NCI-H748 (cell line): ENCODE measurements at regions not wholly inside any gene's neighbourhood (a gene's known extent, or its start where the extent isn't known, plus 50 kb on each side); places are given as distances from the start of the nearest gene placed in this dataset.

ENCODE experiments used
- DNase-seq: peaks from one replicate; lab custom pipeline; 2025; ENCODE audit not compliant: unreplicated experiment; lab: John Stamatoyannopoulos, UW

DNA sequence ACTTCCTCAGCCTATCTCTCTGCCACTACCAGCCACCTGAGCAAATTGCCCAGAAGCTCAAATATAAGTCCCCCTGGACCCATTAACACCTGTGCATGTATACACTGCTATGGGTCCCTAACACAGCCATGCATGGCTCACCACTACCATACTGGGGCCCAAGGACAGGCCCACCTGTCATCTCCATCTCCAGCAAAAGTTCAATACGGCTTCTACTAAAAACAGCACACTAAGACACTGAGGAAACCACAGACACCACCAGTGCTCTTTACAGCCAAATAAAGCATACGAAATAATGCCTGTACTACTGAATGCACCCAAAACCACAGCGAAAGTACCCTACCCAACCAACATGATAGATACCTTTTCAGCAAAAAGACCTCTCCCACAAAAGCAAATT lies 85.6 kb upstream of the GHR start:
- no peak for DNase-seq

DNA sequence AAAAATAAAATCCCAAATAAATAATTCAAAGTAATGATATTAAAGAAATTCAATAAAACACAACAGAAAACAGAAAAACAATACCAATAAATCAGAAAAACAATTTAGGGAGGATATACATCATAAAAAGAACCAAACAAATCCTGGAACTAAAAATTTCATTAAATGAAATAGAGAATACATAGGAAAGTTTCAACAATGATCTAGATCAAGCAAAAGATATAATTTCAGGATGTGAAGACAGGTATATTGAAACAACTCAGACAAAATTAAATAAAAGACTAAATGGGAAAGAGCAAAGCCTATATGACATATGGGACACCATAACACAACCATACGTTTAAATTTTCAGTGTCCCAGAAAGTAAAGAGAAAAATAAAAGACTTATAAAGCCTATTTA lies 85.1 kb upstream of the GHR start:
- DNase-seq: no peak

DNA sequence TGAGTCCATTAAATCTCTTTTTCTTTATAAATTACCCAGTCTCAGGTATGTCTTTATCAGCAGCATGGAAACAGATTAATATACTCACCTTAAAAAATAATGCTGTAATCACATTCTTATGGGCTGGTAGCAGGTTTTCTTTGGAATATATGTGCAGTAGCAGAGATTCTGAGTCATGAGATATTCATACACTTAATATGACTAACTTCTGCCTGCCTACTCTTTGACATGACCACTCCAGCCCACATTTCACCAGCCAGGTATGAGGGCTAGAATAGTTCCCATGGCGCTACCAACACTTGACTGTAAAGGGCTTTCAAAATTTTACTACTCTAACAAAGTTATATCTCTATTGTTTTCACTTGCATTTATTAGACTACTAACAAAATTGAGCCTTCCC lies 74.1 kb upstream of the GHR start:
- DNase-seq: no peak

DNA sequence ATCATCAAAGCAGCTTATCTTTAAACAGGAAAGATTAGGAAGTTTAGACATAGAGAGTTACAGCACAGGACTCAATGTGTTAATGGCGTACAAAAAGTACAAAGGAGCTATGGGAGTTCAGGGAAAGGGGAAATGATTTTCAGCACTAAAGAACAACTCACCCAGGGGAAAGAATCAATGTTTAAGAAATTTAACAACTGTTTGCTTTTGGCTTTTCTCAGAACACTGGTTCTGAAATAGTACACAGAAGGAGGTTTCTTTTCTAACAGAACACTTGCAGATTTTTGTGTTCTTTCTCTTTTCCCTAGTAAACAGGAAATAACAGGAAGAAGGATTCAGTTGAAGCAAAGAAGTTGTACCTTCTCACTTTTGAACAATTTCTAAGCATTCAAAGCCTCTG lies 71.3 kb upstream of the GHR start:
- DNase-seq: no peak

DNA sequence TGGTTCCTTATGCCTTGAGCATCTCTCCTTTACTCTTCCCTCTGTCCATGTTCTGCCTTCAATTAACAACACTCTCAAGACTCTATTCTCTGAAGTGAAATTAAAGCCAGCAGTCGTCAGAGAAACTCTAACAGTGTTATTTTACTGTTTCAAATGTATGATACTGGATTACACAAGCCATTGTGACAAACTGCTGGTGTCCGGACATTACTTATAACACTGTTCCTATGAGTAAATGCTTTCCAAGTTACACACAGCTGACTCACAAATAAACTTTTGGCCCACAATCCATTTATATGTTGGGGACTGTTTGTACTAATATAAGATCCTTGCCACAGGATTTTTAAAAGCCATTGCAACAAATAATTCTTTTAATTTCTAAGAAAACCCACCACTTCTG lies 63.2 kb upstream of the GHR start:
- DNase-seq: no peak

DNA sequence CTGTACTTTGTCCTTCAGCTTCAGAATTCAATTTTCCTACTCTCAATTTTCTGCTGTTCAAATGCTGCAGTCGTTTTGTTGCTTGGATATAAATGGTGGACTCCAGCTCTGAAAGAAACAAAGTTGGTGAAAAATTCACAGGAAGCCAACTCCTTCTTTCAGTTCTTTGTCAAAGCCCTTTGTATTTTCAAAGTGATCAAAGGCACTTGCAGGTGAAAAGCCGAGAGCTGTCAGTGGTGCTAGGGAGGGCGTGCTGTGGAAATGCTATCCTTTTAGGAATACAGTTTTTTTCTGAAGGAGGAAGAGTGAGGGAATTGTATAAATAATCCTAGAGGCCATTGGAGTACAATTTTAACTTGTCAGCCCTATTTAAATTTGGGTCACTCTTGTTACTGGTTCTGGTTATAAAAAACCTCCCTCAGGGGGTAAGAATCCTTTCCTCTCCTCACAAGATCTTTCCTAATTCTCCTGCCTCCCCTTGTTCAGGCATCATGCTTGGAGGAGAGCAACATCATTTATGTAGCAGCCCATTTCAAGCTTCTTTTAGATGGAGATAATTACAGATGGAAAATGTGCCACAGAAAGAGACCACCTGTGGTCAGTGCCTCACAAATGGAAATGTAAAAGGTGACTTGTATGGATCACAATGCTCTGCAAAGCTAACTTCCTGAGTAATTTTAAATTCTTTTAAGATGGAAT lies 62.5 kb upstream of the GHR start:
- DNase-seq: no peak

DNA sequence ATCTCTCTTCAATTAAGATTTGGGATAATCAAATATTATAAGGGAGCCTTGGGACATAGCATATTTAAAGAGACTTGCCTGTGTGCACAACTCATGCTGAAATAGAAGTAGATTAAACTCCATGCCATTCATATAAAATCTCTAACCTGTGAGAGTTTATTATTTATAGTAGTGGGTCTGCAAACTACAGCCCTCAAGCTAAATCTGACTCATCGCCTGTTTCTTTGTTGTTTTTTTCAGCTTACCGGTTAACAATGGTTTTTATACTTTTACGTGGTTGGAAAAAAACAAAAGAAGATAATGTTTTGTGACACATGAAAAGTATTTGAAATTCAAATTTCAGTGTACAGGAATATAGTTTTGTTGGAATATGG lies 61.9 kb upstream of the GHR start:
- DNase-seq: no peak

DNA sequence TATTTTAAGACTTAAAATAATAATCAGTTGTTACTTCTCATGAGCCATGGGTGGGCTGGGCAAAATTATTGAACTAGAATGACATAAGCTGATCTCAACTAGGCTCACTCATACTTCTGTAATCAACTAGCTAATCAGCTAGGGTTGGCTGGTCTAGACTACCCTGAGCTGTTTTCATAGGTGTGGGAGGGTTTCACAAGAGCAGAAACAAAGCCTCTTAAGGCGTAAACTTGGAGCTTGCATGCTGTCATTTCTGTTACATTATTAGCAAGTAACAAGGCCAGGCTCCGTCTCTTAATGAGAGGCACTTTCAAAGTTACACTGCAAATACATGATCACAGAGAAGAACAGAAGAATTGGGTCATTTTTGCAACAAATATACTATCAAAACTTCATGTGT lies 57.2 kb upstream of the GHR start:
- DNase-seq: no peak
